HFF-Myc (cell line): ENCODE measurements at regions not wholly inside any gene's neighbourhood (a gene's known extent, or its start where the extent isn't known, plus 50 kb on each side); places are given as distances from the start of the nearest gene placed in this dataset.

ENCODE experiments used
- DNase-seq: peaks from one replicate; pipeline ENCODE4 v3.0.0-alpha.2; 2011; ENCODE audit warnings: low read depth; ENCODE audit errors: extremely low read depth
- H3K4me3 ChIP-seq: replicated peaks from 2 replicates; pipeline ENCODE4 v1.5.1; 2011; ENCODE audit warnings: low read depth, mild to moderate bottlenecking, control low read depth, low read length
- CTCF ChIP-seq: IDR thresholded peaks from 2 replicates; pipeline ENCODE4 v1.5.1; 2012; ENCODE audit warnings: mild to moderate bottlenecking, low read depth, low read length, control low read depth; ENCODE audit errors: missing control alignments

DNA sequence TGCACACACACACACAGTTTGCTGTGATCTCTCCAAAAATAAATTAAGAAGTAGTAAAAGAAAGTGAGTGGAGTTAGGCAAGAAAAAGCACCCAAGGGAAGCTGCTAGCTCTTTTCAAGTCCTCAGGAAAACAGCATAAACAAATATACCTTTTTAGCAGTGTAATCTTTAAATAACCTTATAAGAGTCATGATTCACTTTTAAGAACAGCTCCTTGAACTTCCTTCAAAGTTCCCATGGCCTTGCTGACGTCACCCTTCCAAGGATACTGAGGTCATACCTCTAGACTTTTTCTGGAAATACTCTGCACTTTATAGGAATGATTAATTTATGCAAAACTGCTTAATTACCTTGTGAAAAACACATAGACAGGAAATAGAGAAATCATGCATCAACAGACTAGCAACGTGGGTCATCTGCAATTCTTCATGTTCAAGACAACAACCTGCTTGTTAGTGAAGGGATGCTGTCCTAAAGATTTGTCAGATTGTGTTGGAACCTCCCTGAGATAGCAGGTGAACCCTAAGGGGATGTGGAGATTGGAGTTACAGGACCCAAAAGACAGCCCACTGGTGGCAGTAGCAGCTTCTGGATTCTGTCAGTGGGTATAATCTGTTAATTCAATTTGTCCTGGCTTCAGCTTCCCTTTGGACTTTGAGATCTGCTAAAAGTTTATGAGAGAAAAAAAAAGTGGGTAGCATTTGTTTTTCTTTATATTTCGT, 229.0 kb downstream of the ELAVL2 start:
- no peak for TF ChIP-seq CTCF
- no peak overlapping the region for H3K4me3 ChIP-seq
- no peak for DNase-seq

GRCh38 chr9:23598994-23599393, 227.0 kb downstream of the ELAVL2 start:
- no peak for DNase-seq
- H3K4me3 ChIP-seq, result no peak overlapping the region
- TF ChIP-seq CTCF, result no peak

DNA sequence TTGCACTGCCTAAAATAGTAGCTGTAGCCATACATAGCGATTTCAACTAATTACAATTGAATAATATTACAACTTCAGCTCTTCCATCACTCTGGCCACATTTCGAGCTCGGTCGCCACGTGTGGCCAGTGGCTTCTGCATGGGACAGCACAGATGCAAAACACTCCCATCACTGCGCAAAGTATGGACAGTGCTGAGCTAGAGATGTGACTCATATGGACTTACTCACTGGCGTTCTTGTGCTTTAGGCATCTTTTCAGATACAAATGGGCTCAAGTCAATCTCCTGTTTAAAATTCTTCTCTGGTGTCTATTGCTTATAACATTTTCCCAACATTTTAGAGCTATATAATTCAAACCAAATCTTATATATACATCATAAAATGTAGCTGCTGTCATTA, 222.7 kb downstream of the ELAVL2 start:
- DNase-seq, result no peak
- TF ChIP-seq CTCF, result no peak
- H3K4me3 ChIP-seq, result no peak overlapping the region

DNA sequence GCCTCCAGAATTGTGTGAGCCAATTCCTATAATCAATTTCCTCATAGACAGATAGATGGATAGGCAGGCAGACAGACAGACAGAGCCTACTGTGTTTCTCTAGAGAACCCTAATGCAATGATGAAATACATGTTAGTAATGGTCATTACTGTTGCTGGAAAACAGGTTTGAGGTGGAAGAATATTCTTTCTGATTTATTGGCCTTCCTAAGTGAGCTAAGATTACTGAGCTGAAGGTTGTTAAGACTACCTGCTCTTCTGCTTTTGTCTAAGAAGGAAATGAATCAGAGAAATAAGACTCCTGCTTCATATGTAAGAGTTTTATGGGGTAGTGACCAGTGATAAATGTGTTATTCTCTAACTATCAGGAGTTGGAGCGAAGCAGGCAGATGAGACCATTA, 219.9 kb downstream of the ELAVL2 start:
- DNase-seq, result no peak
- no peak overlapping the region for H3K4me3 ChIP-seq
- TF ChIP-seq CTCF, result no peak

DNA sequence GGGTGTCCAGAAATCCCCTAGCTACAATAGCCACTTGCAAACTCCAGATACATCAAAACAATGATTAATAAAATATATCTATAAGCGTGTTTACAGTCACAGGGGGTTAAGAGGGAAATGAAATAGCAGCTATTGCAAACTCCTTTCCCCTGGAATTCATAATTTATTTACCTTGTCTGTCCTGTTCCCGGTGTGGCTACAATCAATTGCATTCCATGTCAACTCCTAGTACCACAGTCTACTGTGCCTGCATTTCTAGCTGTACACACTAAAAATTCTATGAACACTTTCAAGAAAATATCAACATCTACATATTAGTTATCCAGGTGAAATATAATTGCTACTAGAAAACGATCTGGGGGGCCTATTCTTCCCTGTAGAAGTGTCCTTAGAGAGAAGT, 217.6 kb downstream of the ELAVL2 start:
- TF ChIP-seq CTCF, result no peak
- H3K4me3 ChIP-seq, result no peak overlapping the region
- no peak for DNase-seq

- no peak for DNase-seq
- H3K4me3 ChIP-seq, result no peak overlapping the region
- TF ChIP-seq CTCF, result no peak
These were observed 214.2 kb downstream of the ELAVL2 start for GRCh38 chr9:23611869-23612268.

- TF ChIP-seq CTCF, result no peak
These were observed 210.5 kb downstream of the ELAVL2 start for GRCh38 chr9:23615569-23615968.

More at GRCh38 chr9:23615569-23615968, 210.5 kb downstream of the ELAVL2 start:
- DNase-seq, result no peak
- no peak overlapping the region for H3K4me3 ChIP-seq
